Vagina (tissue), 2 donors: ENCODE measurements at regions not wholly inside any gene's neighbourhood (a gene's known extent, or its start where the extent isn't known, plus 50 kb on each side); places are given as distances from the start of the nearest gene placed in this dataset.

Experiments used
- POLR2A ChIP-seq, 2 donors: fragments of 450-650 bp; IDR thresholded peaks; one replicate each; pipeline ENCODE4 v1.6.1; 2017; ENCODE audit warnings: antibody characterized with exemption in 2 of 2, mild to moderate bottlenecking in 2 of 2, moderate library complexity in 2 of 2
- POLR2AphosphoS5 ChIP-seq, 2 donors: sonication (generic); formaldehyde crosslinking; IDR thresholded peaks; one replicate each; pipeline ENCODE4 v1.9.0; 2017; ENCODE audit warnings: antibody characterized with exemption in 2 of 2, mild to moderate bottlenecking in 2 of 2, low read depth in 1 of 2; ENCODE audit not compliant: insufficient read depth in 1 of 2
- TF ChIP-seq, protein P1 (sequence below), 3 experiments: fragments of 450-650 bp in 2 of 3; fragments of 200-600 bp in 1 of 3; sonication (generic) in 1 of 3; IDR thresholded peaks; one replicate each; pipeline ENCODE4 v1.5.1; 2017 to 2019; ENCODE audit warnings: antibody characterized with exemption in 3 of 3, mild to moderate bottlenecking in 2 of 3, moderate library complexity in 2 of 3

DNA sequence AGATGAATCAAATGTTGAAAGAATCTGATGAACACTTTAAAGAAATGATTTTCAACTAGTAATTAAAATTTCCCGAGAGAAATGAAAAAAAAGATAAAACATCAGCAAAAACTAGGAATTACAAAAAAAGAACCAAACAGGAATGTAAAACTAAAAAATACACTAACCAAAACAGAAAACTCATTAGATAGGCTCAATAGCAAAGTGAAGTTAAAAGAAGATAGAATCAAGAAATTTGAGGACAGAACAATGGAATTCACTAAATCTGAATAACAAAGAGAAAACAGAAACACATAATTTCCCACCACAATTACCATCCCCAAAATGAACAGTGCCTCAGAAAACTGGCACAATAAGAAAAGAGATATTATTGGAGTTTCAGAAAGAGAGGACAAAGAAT, 290.1 kb upstream of the CNTN4 start:
- no peak for TF ChIP-seq POLR2A (IDR thresholded peaks at IDR 0.05)
- TF ChIP-seq, protein P1, sequence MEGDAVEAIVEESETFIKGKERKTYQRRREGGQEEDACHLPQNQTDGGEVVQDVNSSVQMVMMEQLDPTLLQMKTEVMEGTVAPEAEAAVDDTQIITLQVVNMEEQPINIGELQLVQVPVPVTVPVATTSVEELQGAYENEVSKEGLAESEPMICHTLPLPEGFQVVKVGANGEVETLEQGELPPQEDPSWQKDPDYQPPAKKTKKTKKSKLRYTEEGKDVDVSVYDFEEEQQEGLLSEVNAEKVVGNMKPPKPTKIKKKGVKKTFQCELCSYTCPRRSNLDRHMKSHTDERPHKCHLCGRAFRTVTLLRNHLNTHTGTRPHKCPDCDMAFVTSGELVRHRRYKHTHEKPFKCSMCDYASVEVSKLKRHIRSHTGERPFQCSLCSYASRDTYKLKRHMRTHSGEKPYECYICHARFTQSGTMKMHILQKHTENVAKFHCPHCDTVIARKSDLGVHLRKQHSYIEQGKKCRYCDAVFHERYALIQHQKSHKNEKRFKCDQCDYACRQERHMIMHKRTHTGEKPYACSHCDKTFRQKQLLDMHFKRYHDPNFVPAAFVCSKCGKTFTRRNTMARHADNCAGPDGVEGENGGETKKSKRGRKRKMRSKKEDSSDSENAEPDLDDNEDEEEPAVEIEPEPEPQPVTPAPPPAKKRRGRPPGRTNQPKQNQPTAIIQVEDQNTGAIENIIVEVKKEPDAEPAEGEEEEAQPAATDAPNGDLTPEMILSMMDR (IDR thresholded peaks at IDR 0.05): no peak
- TF ChIP-seq POLR2AphosphoS5 (IDR thresholded peaks at IDR 0.05; ENCODE audit: insufficient read depth in 1 of 2, low read depth in 1 of 2): no peak
